ENCODE measurements at regions not wholly inside any gene's neighbourhood (a gene's known extent, or its start where the extent isn't known, plus 50 kb on each side); places are given as distances from the start of the nearest gene placed in this dataset.

- Mint-ChIP-seq H3K4me3 (no peak overlapping the region), H3K9me3 (no peaks in the 10 kb centered on the region), H3K27me3 (peaks cover 0 to 5% of the 10 kb centered on the region in 2 donors), H3K36me3 (peaks cover 11 to 36% (median 18%) of the 10 kb centered on the region in 3 donors), H3K4me1 (no peaks in the 10 kb centered on the region), H3K27ac (no peak overlapping the region)
- no peaks in the 10 kb centered on the region for H3K4me1 ChIP-seq (ENCODE audit: insufficient read depth, low read length)
- no peaks in the 10 kb centered on the region for H3K27me3 ChIP-seq (ENCODE audit: insufficient read depth, low read length, poor library complexity, severe bottlenecking)
- DNase-seq: no peak
- no peak overlapping the region for H3K4me3 ChIP-seq (ENCODE audit: low read length)
- POLR2A ChIA-PET: no interaction called here
- CTCF ChIA-PET: no interaction called here
- no peak overlapping the region for H3K27ac ChIP-seq (ENCODE audit: low read depth, low read length)
- no peaks in the 10 kb centered on the region for H3K9me3 ChIP-seq (ENCODE audit: low read length)
- no peaks in the 10 kb centered on the region for H3K36me3 ChIP-seq (ENCODE audit: insufficient read depth, low read length)
These were observed 185.1 kb downstream of the KATNIP start for GRCh38 chr16:27735031-27735430.

GRCh38 chr16:27736431-27736830 lies 186.5 kb downstream of the KATNIP start:
- Mint-ChIP-seq H3K27ac (peak overlapping the region in 1 of 8 donors; percentile 77), H3K4me3 (no peak overlapping the region), H3K27me3 (peaks cover 0 to 5% of the 10 kb centered on the region in 2 donors), H3K36me3 (peaks cover 11 to 41% (median 18%) of the 10 kb centered on the region in 3 donors), H3K9me3 (no peaks in the 10 kb centered on the region), H3K4me1 (no peaks in the 10 kb centered on the region)
- Histone ChIP-seq H3K4me3 (ENCODE audit: low read length) (no peak overlapping the region), H3K27ac (ENCODE audit: low read depth, low read length) (no peak overlapping the region), H3K27me3 (ENCODE audit: insufficient read depth, low read length, poor library complexity, severe bottlenecking) (no peaks in the 10 kb centered on the region), H3K9me3 (ENCODE audit: low read length) (no peaks in the 10 kb centered on the region), H3K4me1 (ENCODE audit: insufficient read depth, low read length) (no peaks in the 10 kb centered on the region), H3K36me3 (ENCODE audit: insufficient read depth, low read length) (no peaks in the 10 kb centered on the region)
- CTCF ChIA-PET: no interaction called here
- no peak for DNase-seq
- POLR2A ChIA-PET: no interaction called here

- POLR2A ChIA-PET: no interaction called here
- no peaks in the 10 kb centered on the region for H3K9me3 Mint-ChIP-seq
- CTCF ChIA-PET: no interaction called here
These were observed 187.6 kb downstream of the KATNIP start for GRCh38 chr16:27737513-27737912.

More at GRCh38 chr16:27737513-27737912, 187.6 kb downstream of the KATNIP start:
- no peak overlapping the region for H3K27ac Mint-ChIP-seq
- H3K27me3 ChIP-seq (ENCODE audit: insufficient read depth, low read length, poor library complexity, severe bottlenecking): no peaks in the 10 kb centered on the region
- no peaks in the 10 kb centered on the region for H3K4me1 ChIP-seq (ENCODE audit: insufficient read depth, low read length)
- peaks cover 0 to 5% of the 10 kb centered on the region in 2 donors for H3K27me3 Mint-ChIP-seq
- H3K36me3 Mint-ChIP-seq: peaks cover 11 to 44% (median 21%) of the 10 kb centered on the region in 3 donors
- H3K4me3 Mint-ChIP-seq: no peak overlapping the region
- no peak overlapping the region for H3K27ac ChIP-seq (ENCODE audit: low read depth, low read length)
- no peaks in the 10 kb centered on the region for H3K4me1 Mint-ChIP-seq
- no peak for DNase-seq
- no peaks in the 10 kb centered on the region for H3K36me3 ChIP-seq (ENCODE audit: insufficient read depth, low read length)
- H3K4me3 ChIP-seq (ENCODE audit: low read length): no peak overlapping the region
- H3K9me3 ChIP-seq (ENCODE audit: low read length): no peaks in the 10 kb centered on the region

All from CD8-positive, alpha-beta memory T cell (primary cell).